Thyroid gland (tissue), 4 donors: ENCODE measurements at regions not wholly inside any gene's neighbourhood (a gene's known extent, or its start where the extent isn't known, plus 50 kb on each side); places are given as distances from the start of the nearest gene placed in this dataset.
"Not testable (repeated sequence)": the region's sequence is repeated elsewhere in the genome, so short reads cannot be mapped to it uniquely, and the experiment has no call there.

ENCODE experiments used
- DNase-seq, 2 donors: peaks; one replicate each; pipeline ENCODE4 v3.0.0-alpha.2; 2019
- H3K27ac ChIP-seq, 3 donors: fragments of 200-600 bp; sonication (generic); 1 replicate in 2 of 3; 2 replicates in 1 of 3; pipeline ENCODE4 v1.5.1; 2016 to 2019; ENCODE audit warnings: mild to moderate bottlenecking in 1 of 3, moderate library complexity in 1 of 3
- H3K27me3 ChIP-seq: fragments of 200-600 bp; sonication (generic); one replicate; pipeline ENCODE4 v1.5.1; 2019
- H3K36me3 ChIP-seq, 2 donors: fragments of 200-600 bp; sonication (generic); one replicate each; pipeline ENCODE4 v1.5.1; 2016 to 2019
- H3K4me1 ChIP-seq, 2 donors: fragments of 200-600 bp; sonication (generic); one replicate each; pipeline ENCODE4 v1.5.1; 2017 to 2019
- H3K4me3 ChIP-seq, 3 donors: fragments of 200-600 bp; sonication (generic); replicated peaks in 1 of 3; 1 replicate in 2 of 3; 2 replicates in 1 of 3; pipeline ENCODE4 v1.5.1; 2016; ENCODE audit warnings: mild to moderate bottlenecking in 1 of 3
- H3K9me3 ChIP-seq: fragments of 200-600 bp; sonication (generic); one replicate; pipeline ENCODE4 v1.5.1; 2017
- POLR2A ChIP-seq, 2 donors: fragments of 450-650 bp; IDR thresholded peaks; one replicate each; pipeline ENCODE4 v1.6.1; 2017; ENCODE audit warnings: antibody characterized with exemption in 2 of 2, mild to moderate bottlenecking in 2 of 2, moderate library complexity in 1 of 2
- WGBS, 2 donors: methylation state at CpG; one replicate each; pipeline ENCODE4 v1.1.5; 2017; 5-methylcytosine and 5-hydroxymethylcytosine counted together
- intact Hi-C: fragments of 100-400 bp; cut with DNase I; formaldehyde crosslinking; loops from one replicate; pipeline ENCODE4 v1.15.1; 2023
- TF ChIP-seq, protein P1 (sequence below), 6 experiments: fragments of 200-600 bp in 3 of 6; fragments of 450-650 bp in 3 of 6; sonication (generic) in 3 of 6; IDR thresholded peaks; one replicate each; pipeline ENCODE4 v1.5.1; 2016 to 2019; ENCODE audit warnings: antibody characterized with exemption in 6 of 6, mild to moderate bottlenecking in 2 of 6, inconsistent platforms in 1 of 6, moderate library complexity in 1 of 6

DNA sequence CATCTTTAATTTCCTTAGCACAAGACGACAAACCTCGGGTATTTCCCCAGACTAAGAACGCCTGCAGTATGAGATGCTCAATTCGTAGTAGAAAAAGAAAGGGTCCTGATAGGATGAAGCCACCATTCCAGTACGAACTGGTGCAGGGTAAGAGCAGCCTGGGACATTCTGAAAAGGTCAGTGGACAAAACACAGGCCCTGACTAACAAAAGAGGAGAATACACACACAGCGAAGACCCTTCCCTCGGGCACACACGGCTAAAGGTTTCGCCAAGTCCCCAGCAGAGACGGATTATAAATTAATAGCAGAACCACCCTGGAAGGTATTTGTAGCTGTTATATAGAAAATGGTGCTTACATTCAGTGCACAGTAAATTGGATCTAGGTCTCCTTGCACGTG is 137.6 kb downstream of the SKIDA1 start:
- H3K36me3 ChIP-seq, result no peaks in the 10 kb centered on the region
- no peaks in the 10 kb centered on the region for H3K9me3 ChIP-seq
- 88 to 92% methylated on average over 11 of the region's 11 CpGs for WGBS, 2 donors
- H3K4me3 ChIP-seq, result no peak overlapping the region
- no peaks in the 10 kb centered on the region for H3K4me1 ChIP-seq
- no peaks in the 10 kb centered on the region for H3K27me3 ChIP-seq
- no peak for DNase-seq
- TF ChIP-seq, protein P1, sequence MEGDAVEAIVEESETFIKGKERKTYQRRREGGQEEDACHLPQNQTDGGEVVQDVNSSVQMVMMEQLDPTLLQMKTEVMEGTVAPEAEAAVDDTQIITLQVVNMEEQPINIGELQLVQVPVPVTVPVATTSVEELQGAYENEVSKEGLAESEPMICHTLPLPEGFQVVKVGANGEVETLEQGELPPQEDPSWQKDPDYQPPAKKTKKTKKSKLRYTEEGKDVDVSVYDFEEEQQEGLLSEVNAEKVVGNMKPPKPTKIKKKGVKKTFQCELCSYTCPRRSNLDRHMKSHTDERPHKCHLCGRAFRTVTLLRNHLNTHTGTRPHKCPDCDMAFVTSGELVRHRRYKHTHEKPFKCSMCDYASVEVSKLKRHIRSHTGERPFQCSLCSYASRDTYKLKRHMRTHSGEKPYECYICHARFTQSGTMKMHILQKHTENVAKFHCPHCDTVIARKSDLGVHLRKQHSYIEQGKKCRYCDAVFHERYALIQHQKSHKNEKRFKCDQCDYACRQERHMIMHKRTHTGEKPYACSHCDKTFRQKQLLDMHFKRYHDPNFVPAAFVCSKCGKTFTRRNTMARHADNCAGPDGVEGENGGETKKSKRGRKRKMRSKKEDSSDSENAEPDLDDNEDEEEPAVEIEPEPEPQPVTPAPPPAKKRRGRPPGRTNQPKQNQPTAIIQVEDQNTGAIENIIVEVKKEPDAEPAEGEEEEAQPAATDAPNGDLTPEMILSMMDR (IDR thresholded peaks at IDR 0.05), result no peak
- no peak for TF ChIP-seq POLR2A (IDR thresholded peaks at IDR 0.05)
- no peak overlapping the region for H3K27ac ChIP-seq
- intact Hi-C loops, result no loop called here

DNA sequence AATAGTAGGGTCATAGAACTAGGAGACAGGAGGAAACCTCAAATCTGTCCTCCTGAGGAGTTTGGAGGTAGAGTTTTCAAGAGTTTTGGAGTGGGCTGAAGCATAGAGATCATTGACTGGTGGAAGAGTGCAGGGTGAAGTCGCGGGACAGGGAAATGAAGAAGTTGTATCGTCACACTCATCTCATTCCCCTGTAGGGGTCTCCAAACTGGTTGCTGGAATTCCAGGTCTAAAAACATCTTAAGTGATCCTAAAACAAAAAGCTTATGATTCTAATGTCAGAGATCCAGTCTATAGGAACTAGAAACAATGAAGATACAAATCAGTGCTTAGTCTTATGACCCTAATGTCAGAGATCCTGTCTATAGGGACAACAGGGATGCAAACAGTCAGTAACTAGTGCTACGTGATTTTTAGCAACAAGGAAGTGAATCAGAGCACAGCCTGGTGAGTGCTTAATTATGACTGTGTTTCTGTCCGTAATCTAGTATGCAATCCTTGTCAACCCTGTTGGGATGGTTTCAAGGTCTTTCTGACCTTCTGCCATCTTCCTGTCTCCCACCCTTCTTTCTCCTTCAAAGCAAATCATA is 139.4 kb downstream of the SKIDA1 start:
- H3K36me3 ChIP-seq, result no peaks in the 10 kb centered on the region
- H3K27me3 ChIP-seq, result no peaks in the 10 kb centered on the region
- no peaks in the 10 kb centered on the region for H3K9me3 ChIP-seq
- no peak for TF ChIP-seq POLR2A (IDR thresholded peaks at IDR 0.05)
- no peak overlapping the region for H3K4me3 ChIP-seq
- no peak overlapping the region for H3K27ac ChIP-seq
- H3K4me1 ChIP-seq, result no peaks in the 10 kb centered on the region
- intact Hi-C loops, result no loop called here
- WGBS, 2 donors, result 78 to 86% methylated on average over 5 of the region's 5 CpGs
- no peak for DNase-seq

DNA sequence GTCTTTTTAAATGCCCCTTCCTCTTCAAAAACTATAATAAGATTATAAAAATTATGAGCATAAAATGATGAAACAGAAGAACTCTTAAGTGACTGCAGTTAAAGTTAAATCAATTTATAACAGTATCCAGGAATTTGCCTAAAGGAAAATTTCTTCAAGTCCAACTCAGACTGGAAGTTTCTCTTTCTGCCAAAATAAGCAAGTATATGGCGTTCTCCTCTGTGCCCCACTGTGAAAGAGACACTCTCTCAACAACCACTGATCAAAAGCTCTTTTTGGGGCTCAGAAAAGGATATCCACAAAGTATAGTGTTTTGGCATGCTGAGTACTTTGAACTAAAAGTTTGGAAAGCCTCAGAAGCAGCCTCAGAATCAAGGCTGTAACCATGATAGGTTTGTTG is 139.9 kb downstream of the SKIDA1 start:
- no peaks in the 10 kb centered on the region for H3K9me3 ChIP-seq
- no peaks in the 10 kb centered on the region for H3K4me1 ChIP-seq
- WGBS, 2 donors, result 56 to 64% methylated on average over 1 of the region's 1 CpG
- DNase-seq, result no peak
- no peak for TF ChIP-seq POLR2A (IDR thresholded peaks at IDR 0.05)
- TF ChIP-seq, protein P1 (IDR thresholded peaks at IDR 0.05), result no peak
- no peak overlapping the region for H3K4me3 ChIP-seq
- no peaks in the 10 kb centered on the region for H3K27me3 ChIP-seq
- no peak overlapping the region for H3K27ac ChIP-seq
- H3K36me3 ChIP-seq, result no peaks in the 10 kb centered on the region
- intact Hi-C loops, result no loop called here

DNA sequence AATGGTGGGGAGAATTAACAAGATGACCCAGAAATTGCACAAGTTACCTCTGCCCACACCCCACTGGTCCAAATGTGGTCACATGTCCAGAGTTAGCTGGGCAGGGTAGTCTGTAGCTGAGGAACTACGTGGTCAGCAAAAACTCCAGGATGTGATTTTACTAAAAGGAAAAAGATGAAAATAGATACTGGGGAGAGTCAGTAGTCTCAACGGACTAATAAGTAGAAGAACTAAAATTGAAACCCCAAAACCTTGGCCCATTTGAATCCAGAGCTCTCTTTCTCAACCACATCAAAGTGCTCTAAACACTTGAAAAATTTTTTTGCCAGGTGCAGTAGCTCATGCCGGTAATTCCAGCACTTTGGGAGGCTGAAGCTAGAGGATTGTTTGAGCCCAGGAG is 146.3 kb downstream of the SKIDA1 start:
- H3K36me3 ChIP-seq, result no peaks in the 10 kb centered on the region
- H3K27me3 ChIP-seq, result no peaks in the 10 kb centered on the region
- no peaks in the 10 kb centered on the region for H3K4me1 ChIP-seq
- TF ChIP-seq POLR2A (IDR thresholded peaks at IDR 0.05), result no peak
- TF ChIP-seq, protein P1 (IDR thresholded peaks at IDR 0.05), result no peak
- intact Hi-C loops, result no loop called here
- H3K9me3 ChIP-seq, result no peaks in the 10 kb centered on the region
- H3K4me3 ChIP-seq, result no peak overlapping the region
- no peak overlapping the region for H3K27ac ChIP-seq
- DNase-seq, result no peak
- WGBS, 2 donors, result 75 to 86% methylated on average over 3 of the region's 3 CpGs

DNA sequence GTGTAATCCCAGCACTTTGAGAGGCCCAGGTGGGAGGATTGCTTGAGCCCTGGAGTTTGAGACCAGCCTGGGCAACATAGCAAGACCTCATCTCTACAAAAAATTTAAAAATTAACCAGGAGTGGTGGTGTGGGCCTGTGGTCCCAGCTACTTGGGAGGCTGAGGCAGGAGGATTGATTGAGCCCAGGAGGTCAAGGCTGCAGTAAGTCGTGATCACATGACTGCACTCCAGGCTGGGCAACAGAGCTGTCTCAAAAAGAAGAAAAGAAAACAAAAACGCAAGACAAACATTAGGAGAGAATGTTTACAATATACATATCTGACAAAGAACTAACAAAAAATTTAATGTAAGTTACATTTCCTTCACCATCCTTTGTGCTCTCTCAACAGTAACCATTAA is 150.2 kb downstream of the SKIDA1 start:
- intact Hi-C loops, H3K4me1 ChIP-seq, DNase-seq, H3K36me3 ChIP-seq, H3K27me3 ChIP-seq, H3K4me3 ChIP-seq, H3K27ac ChIP-seq, H3K9me3 ChIP-seq: not testable (repeated sequence)
- WGBS, 2 donors, result 79 to 82% methylated on average over 2 of the region's 2 CpGs

DNA sequence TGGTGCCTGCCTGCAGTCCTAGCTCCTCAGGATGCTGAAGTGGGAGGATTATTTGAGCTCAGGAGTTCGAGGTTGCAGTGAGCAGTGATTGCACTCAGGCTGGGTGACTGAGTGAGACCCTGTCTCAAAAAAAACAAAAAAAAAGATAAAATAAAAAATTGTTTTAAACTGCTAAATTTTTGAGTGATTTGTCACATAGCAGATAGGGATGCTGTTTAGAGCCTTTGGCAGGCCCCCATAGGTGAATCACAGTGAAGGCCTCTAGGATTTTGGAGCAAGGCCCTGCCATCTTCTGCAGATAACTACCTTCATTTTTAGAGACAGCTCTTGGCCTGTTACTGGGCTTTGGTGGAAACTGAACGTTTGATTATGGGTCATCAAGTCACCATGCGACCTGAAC is 151.6 kb downstream of the SKIDA1 start:
- WGBS, 2 donors, result 93 to 94% methylated on average over 3 of the region's 3 CpGs
- DNase-seq, H3K27me3 ChIP-seq, H3K27ac ChIP-seq, H3K9me3 ChIP-seq, H3K36me3 ChIP-seq, H3K4me1 ChIP-seq, H3K4me3 ChIP-seq, intact Hi-C loops: not testable (repeated sequence)
